Fibroblast of the conjunctiva (primary cell): ENCODE measurements at regions not wholly inside any gene's neighbourhood (a gene's known extent, or its start where the extent isn't known, plus 50 kb on each side); places are given as distances from the start of the nearest gene placed in this dataset.

Experiments used
- DNase-seq: peaks from one replicate; pipeline ENCODE4 v3.0.0-alpha.2; 2010; ENCODE audit warnings: low read depth

DNA sequence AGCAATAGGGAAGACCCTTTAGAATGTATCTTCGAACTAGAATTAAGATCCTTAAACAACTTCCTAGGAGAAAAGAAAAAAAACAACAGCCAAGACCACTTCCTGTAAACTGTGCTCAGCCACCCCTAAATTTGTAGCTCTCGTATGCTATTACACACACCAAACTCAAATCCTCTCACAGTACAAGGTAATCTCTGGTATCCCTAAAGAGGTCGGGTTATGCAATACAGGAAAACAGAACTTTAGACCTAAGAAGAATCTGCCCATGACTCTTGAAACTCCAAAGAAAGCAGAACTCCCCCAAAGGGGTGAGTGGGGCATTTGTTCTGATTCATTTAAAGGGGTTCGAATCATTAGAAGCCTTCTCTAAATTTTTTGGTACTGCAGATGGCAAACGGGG lies 170.9 kb upstream of the CASK start:
- DNase-seq: no peak

- DNase-seq: no peak
These were observed 170.4 kb upstream of the CASK start for GRCh38 chrX:42093756-42094155.

- DNase-seq: no peak
These were observed 167.0 kb upstream of the CASK start for GRCh38 chrX:42090395-42090794.

GRCh38 chrX:42089031-42089430 lies 165.7 kb upstream of the CASK start:
- no peak for DNase-seq

- no peak for DNase-seq
These were observed 164.6 kb upstream of the CASK start for GRCh38 chrX:42087960-42088359.

DNA sequence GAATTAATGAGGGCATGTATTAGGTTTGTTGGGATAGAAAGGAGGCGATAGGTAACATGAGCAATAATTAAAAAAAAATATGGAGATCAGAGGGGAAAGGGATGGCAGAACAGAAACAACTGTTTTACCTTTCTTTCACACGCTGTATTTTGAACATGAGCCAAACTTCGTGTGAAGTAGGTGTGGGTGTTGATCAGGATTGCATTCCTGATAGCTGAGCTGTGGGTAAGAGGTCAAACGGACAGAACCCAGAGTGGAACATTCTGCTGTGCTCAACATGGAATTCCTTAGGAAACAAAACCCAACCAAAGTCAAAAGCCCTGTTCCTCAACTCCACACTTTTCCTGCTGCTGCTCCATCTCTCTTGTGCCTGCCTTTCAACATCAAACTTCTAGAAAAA lies 162.5 kb upstream of the CASK start:
- DNase-seq: no peak

- DNase-seq: no peak
These were observed 156.6 kb upstream of the CASK start for GRCh38 chrX:42079968-42080367.

- no peak for DNase-seq
These were observed 154.3 kb upstream of the CASK start for GRCh38 chrX:42077675-42078074.

- DNase-seq: no peak
These were observed 151.7 kb upstream of the CASK start for GRCh38 chrX:42075032-42075431.

DNA sequence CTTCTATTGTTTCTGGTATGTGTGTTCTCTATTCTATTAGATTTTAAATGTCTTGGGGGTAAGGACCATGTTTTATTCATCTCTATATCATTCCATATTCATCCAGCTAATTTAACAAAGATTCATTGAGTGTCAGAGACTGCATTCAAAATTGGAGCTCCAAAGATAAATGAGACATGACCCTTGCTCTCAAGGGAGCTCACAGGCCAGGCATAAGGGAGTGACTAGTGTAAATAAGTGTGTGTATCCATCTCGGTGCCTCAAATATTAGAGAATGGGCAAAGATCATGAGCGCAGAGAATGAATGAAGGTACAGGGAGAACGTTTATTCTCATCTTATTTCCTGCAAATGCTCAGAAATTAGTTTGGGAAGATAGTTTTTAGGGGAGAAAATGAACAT lies 150.1 kb upstream of the CASK start:
- DNase-seq: no peak

- no peak for DNase-seq
These were observed 147.5 kb upstream of the CASK start for GRCh38 chrX:42070866-42071265.

DNA sequence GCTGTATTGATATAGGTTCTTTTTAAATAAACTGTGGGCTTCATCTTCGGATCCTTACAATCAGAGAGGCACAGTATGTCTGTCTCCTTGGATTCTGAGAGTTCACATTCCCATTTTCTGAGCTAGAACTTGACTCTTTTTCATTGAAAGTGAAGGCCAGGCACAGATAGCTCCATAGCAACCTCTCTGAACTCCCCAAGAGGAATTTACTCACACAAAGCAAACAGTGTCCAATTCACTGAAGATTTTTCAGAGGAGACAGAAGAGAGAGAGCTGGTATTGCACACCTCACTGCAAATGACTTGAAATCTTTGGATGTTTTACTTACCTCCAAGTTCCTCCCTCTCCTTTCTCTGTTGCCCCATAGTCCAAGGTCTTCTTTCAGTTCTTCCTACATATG lies 130.9 kb upstream of the CASK start:
- DNase-seq: no peak

DNA sequence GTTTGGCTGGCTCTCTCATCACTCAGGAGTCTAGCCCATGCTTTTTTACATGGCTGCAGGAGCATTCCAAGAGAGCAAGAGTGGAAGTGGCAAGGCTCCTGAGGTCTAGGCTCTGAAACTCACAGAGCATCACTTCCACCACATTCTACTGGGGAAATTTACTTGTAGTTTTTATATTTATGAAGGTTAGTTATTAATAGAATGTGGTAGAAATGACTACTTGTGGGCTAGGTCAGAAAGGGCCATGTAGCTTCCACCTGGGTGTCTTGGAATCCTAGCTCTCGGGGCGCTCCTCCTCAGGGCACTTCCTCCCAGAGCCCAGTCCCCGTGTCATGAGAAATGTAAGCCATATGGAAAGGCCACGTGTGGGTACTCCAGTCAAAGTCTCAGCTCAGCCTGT lies 127.0 kb upstream of the CASK start:
- no peak for DNase-seq

DNA sequence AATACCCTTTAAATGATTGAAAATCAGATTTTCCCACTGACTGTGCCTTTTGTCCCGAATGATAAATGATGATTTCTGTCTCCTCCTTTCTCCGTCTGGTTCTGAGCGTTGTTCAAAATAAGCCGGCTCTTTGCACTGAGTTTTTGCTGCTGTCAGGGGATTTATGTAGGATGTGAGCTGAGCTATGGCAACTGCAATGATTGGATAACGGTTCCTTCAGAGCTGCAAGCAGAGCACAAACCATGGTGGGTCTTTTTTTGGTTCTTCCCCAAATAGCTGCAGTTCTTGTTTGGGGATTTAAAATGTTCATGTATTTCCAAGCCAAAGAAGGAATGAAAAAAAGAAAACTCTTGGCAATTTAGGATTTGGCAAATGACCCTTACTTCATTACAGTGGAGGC lies 124.5 kb upstream of the CASK start:
- no peak for DNase-seq

- DNase-seq: no peak
These were observed 104.8 kb upstream of the CASK start for GRCh38 chrX:42028109-42028508.

DNA sequence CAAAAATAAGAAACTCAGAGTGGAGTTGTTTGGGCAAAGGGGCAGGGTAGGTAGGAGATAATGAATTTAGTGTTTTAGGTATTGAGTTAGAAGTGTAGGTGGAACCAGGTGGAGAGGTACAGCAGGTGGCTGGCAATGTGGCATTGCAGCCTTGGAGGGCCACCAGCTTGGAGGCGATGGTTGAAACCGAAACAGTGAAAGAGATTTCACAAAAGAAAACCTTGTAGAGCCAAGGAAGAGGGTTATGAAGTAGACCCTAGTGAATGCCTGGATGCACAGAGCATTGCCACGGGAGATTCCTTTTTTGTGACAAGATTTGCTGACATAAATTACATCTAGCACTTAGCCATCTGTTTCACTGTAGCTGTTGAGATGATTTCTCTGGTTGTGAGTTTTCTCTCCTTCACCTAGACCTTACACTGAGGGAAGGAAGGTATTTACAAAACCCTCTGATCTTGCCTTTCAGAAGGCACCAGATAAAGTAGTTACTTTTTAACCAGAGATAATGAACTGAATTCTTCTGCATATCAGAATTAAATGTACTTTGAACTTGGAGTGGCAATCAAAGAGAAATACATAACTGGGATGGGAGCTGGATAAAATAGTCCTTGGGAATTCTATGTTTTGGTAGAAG lies 104.1 kb upstream of the CASK start:
- DNase-seq: no peak

- DNase-seq: no peak
These were observed 102.5 kb upstream of the CASK start for GRCh38 chrX:42025861-42026260.

DNA sequence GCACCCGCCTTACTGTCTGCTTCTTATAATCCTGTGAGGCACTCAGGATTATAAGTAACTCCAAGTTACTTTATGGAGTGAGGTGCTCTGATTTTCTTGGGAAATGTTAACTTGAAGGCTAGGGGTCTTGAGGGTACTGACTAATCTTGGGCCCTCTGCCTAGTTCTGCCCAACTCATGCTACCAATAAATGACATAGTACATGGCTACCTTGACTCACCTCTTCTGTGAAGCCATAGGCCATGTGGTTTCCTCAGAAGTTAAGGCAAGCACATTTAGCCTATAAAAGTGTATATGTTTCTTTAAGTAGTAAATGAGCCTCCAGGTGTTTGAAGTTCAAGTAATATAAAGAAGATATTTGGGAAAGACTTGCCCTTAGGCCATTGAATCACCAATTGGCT lies 99.8 kb upstream of the CASK start:
- no peak for DNase-seq

- no peak for DNase-seq
These were observed 98.8 kb upstream of the CASK start for GRCh38 chrX:42022158-42022557.

GRCh38 chrX:42021058-42021457 lies 97.7 kb upstream of the CASK start:
- no peak for DNase-seq

GRCh38 chrX:42020225-42020624 lies 96.9 kb upstream of the CASK start:
- DNase-seq: no peak

- no peak for DNase-seq
These were observed 94.6 kb upstream of the CASK start for GRCh38 chrX:42017971-42018370.

- DNase-seq: no peak
These were observed 77.5 kb upstream of the CASK start for GRCh38 chrX:42000836-42001235.

GRCh38 chrX:41984628-41985027 lies 61.3 kb upstream of the CASK start:
- DNase-seq: no peak

GRCh38 chrX:41982953-41983352 lies 59.6 kb upstream of the CASK start:
- DNase-seq: no peak
